Neural progenitor cell (in vitro differentiated cells): ENCODE measurements at regions not wholly inside any gene's neighbourhood (a gene's known extent, or its start where the extent isn't known, plus 50 kb on each side); places are given as distances from the start of the nearest gene placed in this dataset.

Experiments used
- DNase-seq: peaks from one replicate; pipeline ENCODE4 v3.0.0-alpha.2; 2016; ENCODE audit warnings: low spot score
- H2AFZ ChIP-seq: fragments of 200-600 bp; sonication (generic); replicated peaks from 2 replicates; pipeline ENCODE4 v1.6.1; 2016; ENCODE audit warnings: antibody characterized with exemption
- H3F3A ChIP-seq: fragments of 200-600 bp; sonication (generic); 2 replicates; pipeline ENCODE4 v1.6.1; 2016; ENCODE audit warnings: antibody characterized with exemption, low read depth
- H3K27ac ChIP-seq: fragments of 200-600 bp; sonication (generic); 2 replicates; pipeline ENCODE4 v1.5.1; 2016; ENCODE audit warnings: mild to moderate bottlenecking
- H3K27me3 ChIP-seq: fragments of 200-600 bp; sonication (generic); 2 replicates; pipeline ENCODE4 v1.6.1; 2016; ENCODE audit warnings: mild to moderate bottlenecking, moderate library complexity
- H3K36me3 ChIP-seq: fragments of 200-600 bp; sonication (generic); 2 replicates; pipeline ENCODE4 v1.5.1; 2016
- H3K4me1 ChIP-seq: fragments of 200-600 bp; sonication (generic); 2 replicates; pipeline ENCODE4 v1.6.1; 2016; ENCODE audit warnings: mixed run types
- H3K4me2 ChIP-seq: fragments of 200-600 bp; sonication (generic); 2 replicates; pipeline ENCODE4 v1.6.1; 2016
- H3K4me3 ChIP-seq: fragments of 200-600 bp; sonication (generic); 2 replicates; pipeline ENCODE4 v1.5.1; 2016
- H3K79me2 ChIP-seq: fragments of 200-600 bp; sonication (generic); 2 replicates; pipeline ENCODE4 v1.6.1; 2016; ENCODE audit warnings: low read depth
- H3K9ac ChIP-seq: fragments of 200-600 bp; sonication (generic); 2 replicates; pipeline ENCODE4 v1.6.1; 2016
- H3K9me3 ChIP-seq: fragments of 200-600 bp; sonication (generic); 2 replicates; pipeline ENCODE4 v1.5.1; 2016; ENCODE audit warnings: low read depth
- H4K20me1 ChIP-seq: fragments of 200-600 bp; sonication (generic); 2 replicates; pipeline ENCODE4 v1.6.1; 2016; ENCODE audit warnings: low read depth
- H3K27ac Mint-ChIP-seq: 3 replicates; pipeline ENCODE4 v1.8.0; 2021; ENCODE audit warnings: mixed read lengths
- H3K27me3 Mint-ChIP-seq: 2 replicates; pipeline ENCODE4 v1.8.0; 2022; ENCODE audit warnings: low read depth, mild to moderate bottlenecking, inconsistent platforms, moderate library complexity, mixed read lengths; ENCODE audit not compliant: insufficient read depth
- H3K36me3 Mint-ChIP-seq: 3 replicates; pipeline ENCODE4 v1.8.0; 2021; ENCODE audit warnings: mixed read lengths
- H3K4me1 Mint-ChIP-seq: 3 replicates; pipeline ENCODE4 v1.8.0; 2021; ENCODE audit warnings: mixed read lengths
- H3K4me3 Mint-ChIP-seq: 3 replicates; pipeline ENCODE4 v1.8.0; 2021; ENCODE audit warnings: mild to moderate bottlenecking, moderate library complexity, mixed read lengths
- H3K9me3 Mint-ChIP-seq: 3 replicates; pipeline ENCODE4 v1.8.0; 2020; ENCODE audit warnings: mixed read lengths
- EZH2 ChIP-seq: fragments of 200-600 bp; sonication (generic); IDR thresholded peaks from 2 replicates; pipeline ENCODE4 v1.6.1; 2017; ENCODE audit warnings: antibody characterized with exemption, mild to moderate bottlenecking, moderate library complexity
- EZH2phosphoT487 ChIP-seq: fragments of 200-600 bp; sonication (generic); IDR thresholded peaks from 2 replicates; pipeline ENCODE4 v1.6.1; 2017; ENCODE audit warnings: antibody characterized with exemption
- TF ChIP-seq, protein P1 (sequence below): fragments of 200-600 bp; sonication (generic); IDR thresholded peaks from 2 replicates; pipeline ENCODE4 v1.5.1; 2017; ENCODE audit warnings: antibody characterized with exemption, mild to moderate bottlenecking

DNA sequence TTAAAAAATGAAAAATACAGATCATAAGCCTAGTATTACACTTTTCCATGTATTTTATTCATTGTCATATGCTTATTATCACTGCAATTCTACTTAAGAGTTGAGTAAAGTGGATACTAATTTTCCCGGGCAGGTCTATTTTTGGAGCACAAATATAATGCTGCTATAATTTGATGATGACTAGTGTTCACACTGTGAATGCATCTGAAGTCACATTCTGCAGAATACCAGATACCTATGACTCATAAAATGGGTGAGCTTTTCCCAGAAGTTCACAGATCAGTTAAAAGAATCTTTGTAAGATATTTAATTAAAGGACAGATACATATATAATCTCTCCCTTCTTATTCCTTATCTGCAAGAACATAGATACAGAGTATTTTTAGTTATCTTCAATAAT lies 79.8 kb upstream of the MC4R start:
- peaks cover 5% of the 10 kb centered on the region for H3K27me3 Mint-ChIP-seq
- Histone ChIP-seq H3K4me2 (no peak overlapping the region), H3K4me1 (no peaks in the 10 kb centered on the region), H3K79me2 (no peaks in the 10 kb centered on the region), H3K9me3 (no peaks in the 10 kb centered on the region), H2AFZ (no peak overlapping the region), H4K20me1 (no peaks in the 10 kb centered on the region), H3K27me3 (no peaks in the 10 kb centered on the region), H3K4me3 (no peak overlapping the region), H3K27ac (no peak overlapping the region), H3F3A (no peaks in the 10 kb centered on the region), H3K9ac (no peak overlapping the region), H3K36me3 (no peaks in the 10 kb centered on the region)
- H3K4me3 Mint-ChIP-seq: no peak overlapping the region
- TF ChIP-seq, protein P1, sequence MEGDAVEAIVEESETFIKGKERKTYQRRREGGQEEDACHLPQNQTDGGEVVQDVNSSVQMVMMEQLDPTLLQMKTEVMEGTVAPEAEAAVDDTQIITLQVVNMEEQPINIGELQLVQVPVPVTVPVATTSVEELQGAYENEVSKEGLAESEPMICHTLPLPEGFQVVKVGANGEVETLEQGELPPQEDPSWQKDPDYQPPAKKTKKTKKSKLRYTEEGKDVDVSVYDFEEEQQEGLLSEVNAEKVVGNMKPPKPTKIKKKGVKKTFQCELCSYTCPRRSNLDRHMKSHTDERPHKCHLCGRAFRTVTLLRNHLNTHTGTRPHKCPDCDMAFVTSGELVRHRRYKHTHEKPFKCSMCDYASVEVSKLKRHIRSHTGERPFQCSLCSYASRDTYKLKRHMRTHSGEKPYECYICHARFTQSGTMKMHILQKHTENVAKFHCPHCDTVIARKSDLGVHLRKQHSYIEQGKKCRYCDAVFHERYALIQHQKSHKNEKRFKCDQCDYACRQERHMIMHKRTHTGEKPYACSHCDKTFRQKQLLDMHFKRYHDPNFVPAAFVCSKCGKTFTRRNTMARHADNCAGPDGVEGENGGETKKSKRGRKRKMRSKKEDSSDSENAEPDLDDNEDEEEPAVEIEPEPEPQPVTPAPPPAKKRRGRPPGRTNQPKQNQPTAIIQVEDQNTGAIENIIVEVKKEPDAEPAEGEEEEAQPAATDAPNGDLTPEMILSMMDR: no peak
- no peak for TF ChIP-seq EZH2phosphoT487
- no peak for TF ChIP-seq EZH2
- no peaks in the 10 kb centered on the region for H3K4me1 Mint-ChIP-seq
- H3K27ac Mint-ChIP-seq: no peak overlapping the region
- no peaks in the 10 kb centered on the region for H3K36me3 Mint-ChIP-seq
- no peak for DNase-seq
- no peaks in the 10 kb centered on the region for H3K9me3 Mint-ChIP-seq

DNA sequence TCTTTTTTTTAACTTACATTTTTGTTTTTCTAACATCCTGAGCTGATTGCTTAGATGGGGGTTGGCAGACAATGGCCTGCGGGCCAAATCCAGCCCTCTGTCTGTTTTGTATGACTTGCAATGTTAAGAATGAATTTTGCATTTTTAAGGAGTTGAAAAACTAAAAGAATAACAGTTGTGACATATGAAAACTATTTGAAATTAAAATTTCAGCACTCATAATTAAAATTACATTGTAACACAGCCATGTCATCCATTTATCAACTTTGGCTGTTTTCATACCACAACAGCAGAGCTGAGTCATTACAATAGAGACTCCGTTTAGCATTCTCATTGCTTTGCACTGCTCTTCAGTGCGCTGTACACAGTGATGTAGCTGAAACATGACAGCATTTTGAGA lies 94.1 kb upstream of the MC4R start:
- no peak overlapping the region for H3K4me3 ChIP-seq
- no peak for TF ChIP-seq EZH2
- TF ChIP-seq EZH2phosphoT487: no peak
- TF ChIP-seq, protein P1: no peak
- H3K36me3 ChIP-seq: no peaks in the 10 kb centered on the region
- no peak overlapping the region for H3K4me2 ChIP-seq
- H3K27me3 Mint-ChIP-seq: no peaks in the 10 kb centered on the region
- H3K36me3 Mint-ChIP-seq: no peaks in the 10 kb centered on the region
- no peaks in the 10 kb centered on the region for H4K20me1 ChIP-seq
- H3K9me3 ChIP-seq: no peaks in the 10 kb centered on the region
- no peak overlapping the region for H3K4me3 Mint-ChIP-seq
- no peak overlapping the region for H3K27ac ChIP-seq
- no peaks in the 10 kb centered on the region for H3K79me2 ChIP-seq
- no peak overlapping the region for H3K27ac Mint-ChIP-seq
- peaks cover 6% of the 10 kb centered on the region for H3K4me1 Mint-ChIP-seq
- no peaks in the 10 kb centered on the region for H3K9me3 Mint-ChIP-seq
- H2AFZ ChIP-seq: no peak overlapping the region
- no peaks in the 10 kb centered on the region for H3K4me1 ChIP-seq
- H3K9ac ChIP-seq: no peak overlapping the region
- no peaks in the 10 kb centered on the region for H3K27me3 ChIP-seq
- H3F3A ChIP-seq: no peaks in the 10 kb centered on the region
- no peak for DNase-seq

DNA sequence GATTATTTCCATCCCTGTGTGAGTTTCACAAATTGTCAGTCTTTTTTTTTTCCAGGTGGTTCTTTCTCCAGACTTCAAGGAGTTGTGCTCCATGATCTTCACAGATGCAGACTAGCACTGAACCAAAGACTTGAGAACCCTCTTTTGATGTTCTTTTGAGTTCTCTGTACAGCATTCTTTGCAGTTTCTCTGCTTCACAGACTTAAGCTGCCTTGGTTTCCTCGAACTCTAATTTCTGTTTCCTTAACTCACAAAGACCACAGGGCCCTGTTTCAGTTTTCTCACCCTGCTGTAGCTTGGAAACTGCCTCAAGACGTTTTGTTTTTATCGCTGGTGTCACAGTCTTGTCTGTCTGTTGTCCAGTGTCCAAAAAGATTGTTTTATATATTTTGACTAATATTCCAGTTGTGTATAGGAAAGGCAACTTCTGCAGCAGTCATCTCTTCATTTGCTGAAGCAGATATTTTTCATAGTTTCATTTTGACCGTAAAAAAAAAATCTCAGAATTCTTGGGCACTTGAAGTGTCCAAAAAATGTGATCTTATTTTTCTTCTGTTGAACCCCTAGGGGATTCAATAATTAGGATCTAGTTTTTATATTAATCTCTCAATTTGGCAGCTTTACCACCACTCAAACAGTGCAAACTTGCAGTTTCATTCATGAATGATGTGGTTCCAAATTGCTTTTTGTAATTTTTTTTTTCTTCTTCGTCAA lies 97.0 kb upstream of the MC4R start:
- Mint-ChIP-seq H3K36me3 (no peaks in the 10 kb centered on the region), H3K27ac (no peak overlapping the region), H3K27me3 (no peaks in the 10 kb centered on the region), H3K9me3 (peaks cover 2% of the 10 kb centered on the region), H3K4me3 (no peak overlapping the region), H3K4me1 (peaks cover 6% of the 10 kb centered on the region)
- Histone ChIP-seq H3K36me3 (no peaks in the 10 kb centered on the region), H3K4me3 (no peak overlapping the region), H3K4me1 (no peaks in the 10 kb centered on the region), H4K20me1 (no peaks in the 10 kb centered on the region), H3K4me2 (no peak overlapping the region), H3K79me2 (no peaks in the 10 kb centered on the region), H3F3A (no peaks in the 10 kb centered on the region), H3K9me3 (no peaks in the 10 kb centered on the region), H3K27me3 (no peaks in the 10 kb centered on the region), H2AFZ (peak overlapping the region; percentile 79), H3K9ac (no peak overlapping the region), H3K27ac (peak overlapping the region; percentile 17)
- TF ChIP-seq, protein P1: no peak
- no peak for TF ChIP-seq EZH2
- TF ChIP-seq EZH2phosphoT487: no peak
- DNase-seq: no peak
